T-helper 1 cell treated with Interleukin-12 subunit alpha and Interleukin-12 subunit beta and Interleukin-4 antibody, amounts not matched to agents 30 ng/mL and 1 ng/mL, for 36 hours (primary cell): ENCODE measurements at regions not wholly inside any gene's neighbourhood (a gene's known extent, or its start where the extent isn't known, plus 50 kb on each side); places are given as distances from the start of the nearest gene placed in this dataset.
"Not testable (repeated sequence)": the region's sequence is repeated elsewhere in the genome, so short reads cannot be mapped to it uniquely, and the experiment has no call there.

Experiments
- intact Hi-C: fragments of 100-400 bp; cut with micrococcal nuclease; formaldehyde crosslinking; loops from one replicate; pipeline ENCODE4 v1.15.1; 2024

DNA sequence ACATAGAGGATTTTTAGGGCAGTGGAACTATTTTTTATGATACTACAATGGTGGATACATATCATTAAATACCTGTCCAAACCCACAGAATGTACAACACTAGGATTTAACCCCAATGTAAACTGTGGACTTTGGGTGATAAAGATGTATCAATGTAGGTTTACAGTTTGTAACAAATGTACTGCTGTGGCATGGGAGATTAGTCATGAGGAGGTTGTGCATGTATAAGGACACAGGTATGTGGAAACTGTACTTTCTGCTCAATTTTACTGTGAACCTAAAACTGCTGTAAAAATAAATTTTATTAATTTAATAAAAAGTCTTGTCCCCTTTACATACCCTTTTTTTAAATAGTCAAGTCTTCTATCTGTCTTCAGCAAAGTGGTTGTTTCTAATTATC, 322.5 kb upstream of the EPHA3 start:
- intact Hi-C loops = loop anchor here (10.0 kb wide), 1 partner anchor 50 kb away; no protein-coding TSS in a partner anchor

DNA sequence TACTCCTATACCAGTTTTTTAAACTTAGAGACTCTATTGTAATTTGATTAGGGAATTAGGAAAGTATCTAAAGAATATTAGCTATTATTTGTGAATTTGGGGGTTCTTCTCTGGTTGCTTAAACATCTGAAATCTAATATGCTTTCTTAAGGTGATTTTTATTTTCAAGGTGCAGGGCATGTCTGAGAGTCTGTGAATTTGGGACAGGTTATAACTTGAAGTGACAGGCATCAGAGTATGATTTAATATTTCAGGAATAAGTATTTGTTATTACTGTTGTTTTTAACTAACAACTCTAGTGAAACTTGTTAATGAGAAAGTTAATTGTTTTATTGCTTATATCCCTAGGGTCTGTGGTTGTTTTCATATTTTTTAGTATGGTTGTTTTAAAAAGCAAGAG, 321.6 kb upstream of the EPHA3 start:
- intact Hi-C loops = loop anchor here (10.0 kb wide), 1 partner anchor 51 kb away; no protein-coding TSS in a partner anchor

- intact Hi-C loops = no loop called here
These were observed 311.9 kb upstream of the EPHA3 start for GRCh38 chr3:88795503-88795902.

DNA sequence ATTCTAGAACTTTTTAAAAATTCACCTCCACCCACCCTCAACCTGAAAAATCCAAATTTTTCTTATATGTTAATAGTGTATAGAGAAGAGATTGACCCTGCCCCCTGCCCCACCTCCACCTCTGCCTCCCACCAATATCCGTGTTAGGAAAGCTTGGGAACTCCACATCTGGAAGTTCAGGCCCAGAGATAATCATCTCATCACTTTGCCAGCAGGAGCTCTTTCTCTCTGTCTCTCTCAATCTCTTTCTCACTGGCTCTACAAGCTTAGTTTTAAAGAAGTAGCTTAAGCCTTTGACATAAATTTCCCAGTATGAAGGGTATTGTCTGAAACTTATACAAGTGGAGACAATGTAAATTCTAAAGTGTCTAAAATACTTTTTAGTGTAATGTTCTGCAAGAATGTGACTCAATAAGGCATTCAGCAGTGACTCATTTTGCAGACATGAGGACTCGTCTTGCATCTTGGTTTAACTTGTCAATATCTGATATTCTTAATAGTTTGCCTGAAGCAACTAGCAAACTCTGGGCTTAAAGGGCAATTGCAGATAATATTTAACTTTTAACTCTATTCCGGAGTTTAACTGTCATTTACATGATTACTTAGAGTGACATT, 299.8 kb upstream of the EPHA3 start:
- intact Hi-C loops = no loop called here

DNA sequence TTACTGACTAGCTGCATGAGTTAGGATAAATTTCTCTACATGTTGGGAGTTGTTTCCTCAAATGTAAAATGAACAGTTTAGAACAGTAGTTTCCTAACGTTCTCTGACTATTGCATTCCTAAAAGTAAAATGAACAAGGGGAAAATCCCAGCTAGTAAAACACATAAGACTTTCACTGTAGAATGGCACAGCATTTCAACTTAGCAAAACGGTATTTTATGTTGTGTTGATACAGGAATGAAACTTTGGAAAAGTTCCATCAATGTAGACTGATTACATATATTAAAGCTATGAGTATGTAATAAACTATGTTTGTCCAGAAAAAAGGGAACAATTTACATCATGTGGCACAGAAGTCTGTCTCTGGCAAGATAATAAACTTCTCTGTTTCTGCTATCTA, 297.4 kb upstream of the EPHA3 start:
- intact Hi-C loops = no loop called here

DNA sequence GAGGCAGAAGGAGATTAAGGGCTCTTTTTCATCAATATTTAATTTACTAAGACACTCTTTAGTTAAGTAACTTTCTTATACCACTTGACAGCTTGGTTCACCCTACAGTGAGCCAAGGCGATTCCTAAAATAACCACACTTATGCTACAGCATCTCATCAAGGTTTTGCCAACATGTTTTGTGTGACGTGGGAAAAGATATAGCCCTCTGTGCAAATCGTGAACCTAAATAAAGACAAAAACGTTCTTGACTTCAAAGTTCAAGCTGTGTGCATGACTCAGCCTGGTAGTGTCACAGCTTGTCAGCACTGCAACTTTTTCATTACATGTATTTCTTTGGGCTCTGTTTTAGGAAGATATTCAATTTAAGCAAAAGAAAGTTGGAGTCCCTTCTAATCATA, 297.0 kb upstream of the EPHA3 start:
- intact Hi-C loops = no loop called here

DNA sequence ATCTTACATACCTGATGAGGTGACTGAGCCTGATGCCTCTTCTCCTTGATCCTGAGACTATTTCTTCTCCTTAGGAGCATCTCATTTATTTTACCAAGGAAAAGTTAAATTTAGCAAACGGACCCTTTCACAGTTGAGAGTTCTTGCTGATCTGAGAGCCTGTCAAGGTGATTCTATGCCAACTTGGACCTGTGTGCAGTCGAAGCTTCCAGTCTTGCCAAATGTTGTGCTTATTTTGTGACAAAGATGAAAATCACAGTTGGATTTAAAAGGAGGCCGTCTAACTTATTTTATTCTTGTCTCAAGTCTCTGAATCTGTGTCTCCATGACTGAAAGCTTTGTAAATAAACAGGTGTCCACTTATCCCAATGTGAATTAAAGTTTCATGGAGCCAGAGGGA, 296.3 kb upstream of the EPHA3 start:
- intact Hi-C loops = no loop called here

- intact Hi-C loops = no loop called here
These were observed 294.8 kb upstream of the EPHA3 start for GRCh38 chr3:88812576-88812975.

- intact Hi-C loops = no loop called here
These were observed 291.0 kb upstream of the EPHA3 start for GRCh38 chr3:88816445-88816844.

DNA sequence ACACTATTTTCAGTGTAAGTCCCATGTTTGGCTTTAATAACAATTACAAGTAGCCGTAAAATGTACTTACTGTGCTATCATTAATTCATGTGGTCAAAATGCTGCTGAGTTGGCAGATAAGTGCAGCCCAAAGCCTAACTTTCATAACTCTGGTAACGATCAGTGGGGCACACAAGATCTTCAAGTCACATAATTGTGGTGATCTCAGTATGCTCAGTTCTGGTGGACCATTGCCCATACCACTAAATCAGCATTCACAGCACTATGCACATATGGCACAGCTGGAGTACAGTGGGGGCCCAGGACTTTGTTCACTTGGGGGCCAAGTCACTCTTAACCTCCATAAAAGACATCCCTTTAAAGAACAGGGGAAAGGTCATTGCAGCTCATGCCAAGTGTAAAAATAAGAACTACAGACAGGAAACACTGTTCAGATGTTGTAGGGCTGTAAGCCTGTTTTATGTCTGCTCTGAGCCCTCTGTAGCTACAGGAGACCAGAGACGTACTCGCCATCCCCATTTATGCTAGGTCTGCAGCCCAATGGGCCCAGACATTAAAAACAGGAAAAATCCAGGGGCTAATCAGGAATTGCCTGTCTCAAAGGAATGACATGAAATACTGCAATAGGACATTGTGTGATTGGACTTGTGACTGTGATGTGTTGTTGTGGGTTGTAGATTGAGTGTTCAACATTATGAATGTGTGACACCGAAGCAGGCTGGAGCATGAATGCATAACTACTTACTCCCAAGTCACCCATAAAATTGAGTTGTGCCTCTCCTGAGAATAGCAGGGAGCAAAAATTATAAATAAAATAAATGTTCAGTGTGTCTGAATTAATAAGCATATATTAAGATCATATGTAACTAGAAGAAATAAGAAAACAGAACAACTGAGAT, 282.5 kb upstream of the EPHA3 start:
- intact Hi-C loops = no loop called here

DNA sequence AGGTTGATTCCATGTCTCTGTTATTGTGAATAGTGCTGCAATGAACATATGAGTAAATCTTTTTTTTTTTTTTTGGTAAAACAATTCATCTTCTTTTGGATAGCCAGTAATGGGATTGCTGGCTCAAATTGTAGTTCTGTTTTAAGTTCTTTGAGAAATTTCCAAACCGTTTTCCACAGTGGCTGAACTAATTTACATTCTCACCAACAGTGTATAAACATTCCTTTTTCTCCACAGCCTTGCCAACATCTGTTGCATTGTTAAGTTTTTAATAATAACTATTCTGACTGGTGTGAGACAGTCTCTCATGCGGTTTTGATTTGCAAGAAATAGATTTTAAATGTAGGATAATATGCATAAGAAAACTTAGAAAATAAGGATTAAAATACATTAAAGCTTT, 279.0 kb upstream of the EPHA3 start:
- intact Hi-C loops = no loop called here

DNA sequence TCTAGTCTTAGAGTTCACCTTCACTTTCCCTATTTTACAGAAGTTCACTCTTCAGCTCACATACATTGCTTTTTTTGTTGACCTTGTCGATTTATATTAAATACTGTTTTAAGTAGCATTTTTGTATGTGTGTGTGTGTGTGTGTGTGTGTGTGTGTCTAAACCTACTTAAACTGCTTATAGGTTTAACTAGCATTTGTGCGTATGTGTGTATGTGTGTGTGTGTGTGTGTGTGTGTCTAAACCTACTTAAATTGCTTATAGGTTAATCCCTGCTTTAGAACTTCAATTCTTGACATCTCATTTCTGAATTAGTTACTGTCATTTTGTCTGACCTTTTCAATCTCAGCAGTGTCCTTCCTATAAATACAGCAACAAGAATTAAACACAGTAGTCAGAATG, 254.8 kb upstream of the EPHA3 start:
- intact Hi-C loops = no loop called here

DNA sequence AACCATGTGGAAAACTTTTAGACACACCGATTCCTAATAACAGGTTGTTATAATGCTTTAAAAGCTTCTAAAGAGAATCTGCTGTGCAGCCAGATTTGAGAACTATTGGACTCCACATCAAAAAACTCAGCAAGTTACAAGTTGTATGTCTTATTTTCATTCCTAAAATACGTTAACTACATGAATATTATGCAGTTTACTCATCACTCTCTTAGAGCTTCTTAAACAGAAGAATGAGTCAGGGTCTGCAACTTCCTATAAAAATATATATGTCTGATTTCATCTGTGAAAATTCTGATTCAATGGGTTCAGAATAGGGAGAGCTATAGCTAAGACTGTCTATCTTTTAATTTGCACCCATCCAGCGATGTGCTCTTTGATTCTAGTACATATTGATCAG, 244.2 kb upstream of the EPHA3 start:
- intact Hi-C loops = no loop called here

DNA sequence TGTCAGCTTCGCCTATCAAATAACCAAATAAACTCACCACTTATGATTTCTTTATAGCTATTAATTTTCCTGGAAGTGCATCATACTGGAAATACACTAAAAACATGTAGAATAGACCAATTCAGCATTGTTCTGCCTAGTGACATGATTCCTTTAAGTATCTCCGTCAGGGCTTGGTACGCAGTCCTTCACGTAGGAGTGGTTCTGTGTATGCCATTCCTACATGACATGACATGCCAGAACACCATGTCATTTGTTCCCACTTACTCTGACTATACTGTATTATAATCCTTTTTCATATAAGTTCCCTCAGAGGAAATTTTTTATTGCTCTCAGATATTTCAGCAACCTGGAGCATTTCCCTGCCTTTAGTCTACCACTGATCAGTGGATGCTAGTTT, 230.7 kb upstream of the EPHA3 start:
- intact Hi-C loops = no loop called here

- intact Hi-C loops = no loop called here
These were observed 227.5 kb upstream of the EPHA3 start for GRCh38 chr3:88879905-88880304.

DNA sequence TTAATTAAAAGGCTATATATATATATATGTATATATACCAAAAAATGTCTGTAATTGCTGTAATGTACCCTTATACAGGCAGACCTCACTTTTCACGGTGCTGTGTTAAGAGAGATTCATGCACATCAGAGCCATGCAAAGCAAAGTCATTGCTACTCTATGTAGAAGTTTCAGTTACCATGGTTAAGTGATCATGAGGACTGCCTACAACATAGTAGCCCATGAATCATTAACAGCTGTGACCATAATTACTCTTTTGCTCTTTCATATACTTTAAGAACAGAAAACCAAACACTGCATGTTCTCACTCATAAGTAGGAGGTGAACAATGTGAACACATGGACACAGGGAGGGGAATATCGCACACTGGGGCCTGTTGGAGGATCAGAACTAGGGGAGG, 225.3 kb upstream of the EPHA3 start:
- intact Hi-C loops = no loop called here

DNA sequence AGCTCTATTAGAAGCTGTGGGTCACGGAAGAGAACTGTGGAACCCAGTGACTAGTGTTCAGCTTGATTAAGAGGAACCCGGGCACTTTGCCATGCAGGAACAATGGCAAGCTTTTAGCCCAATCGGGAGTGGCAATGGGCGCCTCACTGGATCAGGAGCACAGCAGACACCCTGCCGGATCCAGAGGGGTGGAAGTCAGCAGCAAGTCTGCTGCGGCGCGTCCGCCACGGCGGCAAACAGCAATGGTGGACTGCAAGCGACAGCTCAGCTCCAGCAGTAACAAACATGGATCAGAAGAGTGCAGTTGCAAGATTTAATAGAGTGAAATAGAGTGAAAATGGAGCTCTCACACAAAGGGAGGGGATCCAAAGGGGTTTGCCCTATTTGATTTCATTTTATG, 220.8 kb upstream of the EPHA3 start:
- intact Hi-C loops = not testable (repeated sequence)

GRCh38 chr3:88896026-88896425, 211.4 kb upstream of the EPHA3 start:
- intact Hi-C loops = no loop called here

GRCh38 chr3:88912294-88912877, 195.0 kb upstream of the EPHA3 start:
- intact Hi-C loops = no loop called here

GRCh38 chr3:88918841-88919240, 188.6 kb upstream of the EPHA3 start:
- intact Hi-C loops = no loop called here

- intact Hi-C loops = no loop called here
These were observed 185.4 kb upstream of the EPHA3 start for GRCh38 chr3:88921986-88922385.

DNA sequence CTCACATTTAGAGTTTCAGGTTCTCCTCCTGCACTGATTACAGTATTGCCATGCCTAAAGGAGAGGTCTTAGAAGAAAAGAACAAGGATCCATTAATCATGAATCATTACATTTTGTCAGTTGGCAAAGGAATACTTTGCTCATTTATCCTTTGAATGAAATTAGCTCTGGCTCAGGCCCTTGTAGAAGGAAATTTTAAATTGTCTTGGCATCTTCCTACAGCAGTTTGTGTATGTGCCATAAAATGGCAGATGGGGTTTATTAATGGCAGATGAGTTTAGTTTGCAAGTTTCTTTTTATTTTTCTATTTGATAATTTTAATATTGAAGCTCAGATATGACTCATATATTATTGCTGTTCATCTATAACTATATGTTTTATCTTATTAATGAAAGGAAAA, 181.2 kb upstream of the EPHA3 start:
- intact Hi-C loops = no loop called here

DNA sequence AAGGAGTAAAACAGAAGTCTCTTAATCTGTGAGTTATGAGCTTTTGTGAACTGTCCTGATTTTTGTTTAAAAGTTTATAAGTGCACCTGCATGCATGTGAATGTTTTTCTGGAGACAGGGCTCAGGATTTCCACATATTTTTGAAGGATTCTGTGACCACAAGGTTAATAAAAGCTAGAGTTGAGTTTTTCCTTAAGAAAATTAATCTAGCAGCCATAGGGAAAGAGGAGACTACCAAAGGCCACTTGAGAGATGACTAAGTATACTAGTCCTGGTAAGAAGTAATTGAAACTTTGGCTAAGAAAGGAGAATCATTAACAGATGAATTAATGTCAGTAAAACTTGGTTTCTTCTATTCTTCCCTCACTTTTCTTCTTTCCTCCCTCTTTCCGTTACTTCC, 176.8 kb upstream of the EPHA3 start:
- intact Hi-C loops = no loop called here
